Lung (tissue), 11 donors: ENCODE measurements at regions not wholly inside any gene's neighbourhood (a gene's known extent, or its start where the extent isn't known, plus 50 kb on each side); places are given as distances from the start of the nearest gene placed in this dataset.

Source experiments
- ATAC-seq: fragments of 200-7000 bp; cut with Tn5 transposase; one replicate; pipeline ENCODE4 v1.9.1; 2020; ENCODE audit warnings: moderate number of reproducible peaks; ENCODE audit not compliant: insufficient read depth, low FRiP score
- DNase-seq, 3 donors: peaks; one replicate each; pipeline ENCODE4 v3.0.0-alpha.2; 2013 to 2017
- H3K27ac ChIP-seq, 2 donors: one replicate each; pipeline ENCODE4 v1.5.1; 2013; ENCODE audit warnings: mild to moderate bottlenecking in 2 of 2, moderate library complexity in 2 of 2, control low read depth in 1 of 2, inconsistent platforms in 1 of 2, low read depth in 1 of 2, low read length in 1 of 2
- H3K27me3 ChIP-seq, 3 donors: one replicate each; pipeline ENCODE4 v1.5.1; 2013; ENCODE audit warnings: low read length in 2 of 3; ENCODE audit not compliant: control insufficient read depth in 3 of 3, insufficient read depth in 3 of 3
- H3K36me3 ChIP-seq, 4 donors: one replicate each; pipeline ENCODE4 v1.5.1; 2013; ENCODE audit warnings: low read length in 4 of 4, mild to moderate bottlenecking in 1 of 4, moderate library complexity in 1 of 4; ENCODE audit not compliant: control insufficient read depth in 4 of 4, insufficient read depth in 4 of 4
- H3K4me1 ChIP-seq, 5 donors: one replicate each; pipeline ENCODE4 v1.5.1; 2013; ENCODE audit warnings: low read length in 5 of 5, mild to moderate bottlenecking in 2 of 5, moderate library complexity in 1 of 5; ENCODE audit not compliant: control insufficient read depth in 5 of 5, insufficient read depth in 5 of 5
- H3K4me3 ChIP-seq: one replicate; pipeline ENCODE4 v1.5.1; 2013; ENCODE audit warnings: mild to moderate bottlenecking, control low read depth, moderate library complexity
- H3K9ac ChIP-seq, 2 donors: one replicate each; pipeline ENCODE4 v1.5.1; 2013; ENCODE audit warnings: low read length in 2 of 2, control low read depth in 1 of 2; ENCODE audit not compliant: insufficient read depth in 1 of 2
- H3K9me3 ChIP-seq, 4 donors: one replicate each; pipeline ENCODE4 v1.5.1; 2013; ENCODE audit warnings: low read length in 3 of 4, mild to moderate bottlenecking in 1 of 4, moderate library complexity in 1 of 4; ENCODE audit not compliant: control insufficient read depth in 4 of 4, insufficient read depth in 3 of 4
- WGBS, 2 donors: extraction: QIAGEN DNeasy Blood & Tissue Kit; methylation state at CpG; one replicate each; pipeline ENCODE4 v1.1.7; 2013; 5-methylcytosine and 5-hydroxymethylcytosine counted together
- TF ChIP-seq, protein P1 (sequence below): IDR thresholded peaks from 2 replicates; pipeline ENCODE4 v1.5.1; 2012; ENCODE audit warnings: mild to moderate bottlenecking; ENCODE audit errors: control extremely low read depth, extremely low read depth
- donor health status: control.
- donor health status: control.
- donor health status: Bipolar disorder and iron deficiency.
- donor health status: healthy.
- donor health status: DM: yes; HTN: yes; CAD: no.

DNA sequence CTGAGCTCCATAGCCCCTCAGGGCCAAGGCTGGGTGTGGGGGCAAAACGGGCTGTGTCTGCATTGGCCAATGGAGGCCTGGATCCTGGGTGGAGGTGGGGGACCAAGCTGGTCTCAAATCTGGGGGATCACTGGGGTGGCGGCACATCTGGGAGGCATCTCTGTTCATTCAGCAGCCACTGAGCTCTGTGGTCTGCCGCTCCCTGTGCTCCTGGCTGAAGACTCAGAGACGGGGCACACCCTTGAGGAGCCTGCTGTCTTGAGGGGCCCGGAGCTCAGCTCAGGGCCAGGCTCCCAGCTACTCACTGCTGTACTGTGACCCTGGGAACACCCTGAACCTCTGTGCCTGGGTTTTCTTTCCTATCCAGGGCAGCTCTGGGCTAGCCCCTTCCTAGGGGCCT, 90.3 kb upstream of the WNT4 start:
- H3K9me3 ChIP-seq, result no peaks in the 10 kb centered on the region
- H3K9ac ChIP-seq, result no peak overlapping the region
- no peaks in the 10 kb centered on the region for H3K36me3 ChIP-seq
- 90 to 96% methylated on average over 5 of the region's 5 CpGs for WGBS, 2 donors
- TF ChIP-seq, protein P1, sequence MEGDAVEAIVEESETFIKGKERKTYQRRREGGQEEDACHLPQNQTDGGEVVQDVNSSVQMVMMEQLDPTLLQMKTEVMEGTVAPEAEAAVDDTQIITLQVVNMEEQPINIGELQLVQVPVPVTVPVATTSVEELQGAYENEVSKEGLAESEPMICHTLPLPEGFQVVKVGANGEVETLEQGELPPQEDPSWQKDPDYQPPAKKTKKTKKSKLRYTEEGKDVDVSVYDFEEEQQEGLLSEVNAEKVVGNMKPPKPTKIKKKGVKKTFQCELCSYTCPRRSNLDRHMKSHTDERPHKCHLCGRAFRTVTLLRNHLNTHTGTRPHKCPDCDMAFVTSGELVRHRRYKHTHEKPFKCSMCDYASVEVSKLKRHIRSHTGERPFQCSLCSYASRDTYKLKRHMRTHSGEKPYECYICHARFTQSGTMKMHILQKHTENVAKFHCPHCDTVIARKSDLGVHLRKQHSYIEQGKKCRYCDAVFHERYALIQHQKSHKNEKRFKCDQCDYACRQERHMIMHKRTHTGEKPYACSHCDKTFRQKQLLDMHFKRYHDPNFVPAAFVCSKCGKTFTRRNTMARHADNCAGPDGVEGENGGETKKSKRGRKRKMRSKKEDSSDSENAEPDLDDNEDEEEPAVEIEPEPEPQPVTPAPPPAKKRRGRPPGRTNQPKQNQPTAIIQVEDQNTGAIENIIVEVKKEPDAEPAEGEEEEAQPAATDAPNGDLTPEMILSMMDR, result no peak
- DNase-seq, result no peak
- no peak for ATAC-seq
- H3K27ac ChIP-seq, result no peak overlapping the region
- H3K27me3 ChIP-seq, result no peaks in the 10 kb centered on the region
- no peak overlapping the region for H3K4me3 ChIP-seq
- H3K4me1 ChIP-seq, result peaks cover 0 to 9% (median 3%) of the 10 kb centered on the region in 5 donors

DNA sequence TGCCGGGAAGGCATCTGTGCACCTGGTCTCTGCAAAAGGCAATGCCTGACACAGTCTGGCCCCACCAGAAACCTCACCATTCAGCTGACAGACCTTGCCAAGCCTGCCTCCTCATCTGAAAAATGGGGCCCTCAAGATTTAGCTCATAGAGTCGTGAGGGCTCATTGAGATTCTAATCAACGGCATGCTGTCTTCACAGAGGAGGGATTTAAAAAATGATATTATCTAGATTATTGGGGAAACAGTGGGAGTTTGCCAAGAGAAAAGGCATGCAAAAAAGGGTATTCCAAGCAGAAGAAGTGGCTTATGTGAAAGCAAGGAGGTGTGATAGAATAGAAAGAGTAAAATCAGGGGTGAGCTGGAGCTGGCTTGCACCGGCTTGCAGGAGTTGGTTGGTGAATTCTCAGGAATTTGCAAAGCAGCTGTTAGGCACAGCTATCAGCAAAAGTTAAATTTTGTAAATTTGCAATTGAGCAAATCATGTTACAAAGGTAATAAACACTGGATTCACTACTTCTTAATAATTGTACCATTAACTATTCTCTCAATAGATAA, 91.7 kb upstream of the WNT4 start:
- DNase-seq, result no peak
- no peak overlapping the region for H3K9ac ChIP-seq
- H3K27me3 ChIP-seq, result no peaks in the 10 kb centered on the region
- TF ChIP-seq, protein P1, result no peak
- WGBS, 2 donors, result 48 to 53% methylated on average over 4 of the region's 4 CpGs
- H3K4me1 ChIP-seq, result peaks cover 0 to 9% (median 0%) of the 10 kb centered on the region in 5 donors
- no peaks in the 10 kb centered on the region for H3K9me3 ChIP-seq
- no peak for ATAC-seq
- H3K36me3 ChIP-seq, result no peaks in the 10 kb centered on the region
- H3K4me3 ChIP-seq, result no peak overlapping the region
- H3K27ac ChIP-seq, result no peak overlapping the region

DNA sequence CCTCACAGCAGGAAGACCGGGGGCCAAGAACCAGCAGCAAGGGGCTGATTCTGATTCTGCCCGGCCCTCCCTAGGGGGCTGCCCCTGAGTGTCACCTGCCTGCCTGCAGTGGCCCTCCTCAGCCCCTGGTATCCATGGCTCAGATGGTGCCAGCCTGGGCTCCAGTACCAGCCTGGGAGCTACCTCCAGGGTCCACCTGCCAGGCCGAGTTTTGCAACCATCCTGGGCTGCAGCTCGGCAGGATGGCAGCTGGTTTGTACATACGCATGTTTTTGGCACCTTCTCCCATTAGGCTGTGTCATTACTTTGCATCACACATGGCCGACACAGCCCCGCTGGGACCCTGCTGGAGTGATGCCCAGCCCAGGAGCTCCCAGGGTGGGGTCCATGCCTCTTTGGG, 93.3 kb upstream of the WNT4 start:
- TF ChIP-seq, protein P1, result no peak
- no peak overlapping the region for H3K4me3 ChIP-seq
- WGBS, 2 donors, result 43 to 54% methylated on average over 7 of the region's 7 CpGs
- H3K27me3 ChIP-seq, result no peaks in the 10 kb centered on the region
- H3K27ac ChIP-seq, result no peak overlapping the region
- no peaks in the 10 kb centered on the region for H3K36me3 ChIP-seq
- H3K9me3 ChIP-seq, result no peaks in the 10 kb centered on the region
- peaks cover 0 to 9% (median 0%) of the 10 kb centered on the region in 5 donors for H3K4me1 ChIP-seq
- DNase-seq (no peak), ATAC-seq (no peak)
- H3K9ac ChIP-seq, result no peak overlapping the region

DNA sequence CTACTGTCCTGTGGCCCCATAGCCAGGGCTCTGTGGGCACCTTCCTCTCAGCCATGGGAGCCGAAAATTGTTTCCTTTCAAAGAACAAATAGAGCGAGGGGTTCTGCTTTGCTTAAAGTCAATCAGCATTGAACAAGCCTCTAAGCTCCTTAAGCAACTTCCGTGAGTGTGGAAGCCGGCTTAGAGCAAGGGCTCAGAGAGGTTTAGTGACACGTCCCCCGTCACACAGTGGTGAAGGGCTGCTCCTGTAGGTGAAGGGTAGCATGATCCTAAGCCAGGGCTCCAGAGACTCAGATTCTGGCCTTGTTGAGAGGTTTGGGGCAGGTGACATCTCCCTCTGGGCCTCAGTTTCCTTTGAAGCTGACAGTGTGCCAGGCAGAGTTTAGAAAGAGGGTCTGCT, 94.0 kb upstream of the WNT4 start:
- no peak for ATAC-seq
- H3K9ac ChIP-seq, result no peak overlapping the region
- no peaks in the 10 kb centered on the region for H3K9me3 ChIP-seq
- TF ChIP-seq, protein P1, result no peak
- H3K27ac ChIP-seq, result peak overlapping the region in 1 of 2 donors; percentile 20
- WGBS, 2 donors, result 72 to 75% methylated on average over 6 of the region's 6 CpGs
- H3K4me3 ChIP-seq, result no peak overlapping the region
- H3K36me3 ChIP-seq, result no peaks in the 10 kb centered on the region
- no peak for DNase-seq
- peaks cover 0 to 13% (median 0%) of the 10 kb centered on the region in 5 donors for H3K4me1 ChIP-seq
- no peaks in the 10 kb centered on the region for H3K27me3 ChIP-seq
